ENCODE measurements at regions not wholly inside any gene's neighbourhood (a gene's known extent, or its start where the extent isn't known, plus 50 kb on each side); places are given as distances from the start of the nearest gene placed in this dataset.

GRCh38 chr7:47026780-47027361 lies 555.0 kb downstream of the TNS3 start:
- TF ChIP-seq CTCF (IDR thresholded peaks at IDR 0.05) (no peak), EP300 (IDR thresholded peaks at IDR 0.05) (no peak)
